ENCODE measurements at regions not wholly inside any gene's neighbourhood (a gene's known extent, or its start where the extent isn't known, plus 50 kb on each side); places are given as distances from the start of the nearest gene placed in this dataset.

DNA sequence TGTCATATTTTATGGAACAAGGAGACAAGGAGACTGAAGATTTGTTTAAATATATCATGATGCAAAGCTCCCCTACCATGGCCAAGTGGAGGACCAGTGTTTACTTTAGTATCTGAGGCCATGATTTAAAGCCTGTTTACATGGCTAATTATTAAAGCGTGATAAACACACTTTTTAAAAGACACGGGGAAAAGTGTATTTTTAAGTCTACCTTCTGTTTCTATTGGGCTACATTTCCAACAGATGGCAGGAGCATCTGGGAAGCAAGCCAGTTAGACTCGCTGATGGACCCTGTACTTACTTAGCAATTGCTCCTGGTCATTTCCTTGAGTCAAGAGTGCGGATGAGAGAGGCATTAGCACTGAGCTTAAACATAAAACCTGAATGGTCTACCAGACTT lies 480.3 kb upstream of the SEMA6A start:
- H3K36me3 Mint-ChIP-seq (ENCODE audit: low read depth): no peaks in the 10 kb centered on the region
- TF ChIP-seq, protein P1, sequence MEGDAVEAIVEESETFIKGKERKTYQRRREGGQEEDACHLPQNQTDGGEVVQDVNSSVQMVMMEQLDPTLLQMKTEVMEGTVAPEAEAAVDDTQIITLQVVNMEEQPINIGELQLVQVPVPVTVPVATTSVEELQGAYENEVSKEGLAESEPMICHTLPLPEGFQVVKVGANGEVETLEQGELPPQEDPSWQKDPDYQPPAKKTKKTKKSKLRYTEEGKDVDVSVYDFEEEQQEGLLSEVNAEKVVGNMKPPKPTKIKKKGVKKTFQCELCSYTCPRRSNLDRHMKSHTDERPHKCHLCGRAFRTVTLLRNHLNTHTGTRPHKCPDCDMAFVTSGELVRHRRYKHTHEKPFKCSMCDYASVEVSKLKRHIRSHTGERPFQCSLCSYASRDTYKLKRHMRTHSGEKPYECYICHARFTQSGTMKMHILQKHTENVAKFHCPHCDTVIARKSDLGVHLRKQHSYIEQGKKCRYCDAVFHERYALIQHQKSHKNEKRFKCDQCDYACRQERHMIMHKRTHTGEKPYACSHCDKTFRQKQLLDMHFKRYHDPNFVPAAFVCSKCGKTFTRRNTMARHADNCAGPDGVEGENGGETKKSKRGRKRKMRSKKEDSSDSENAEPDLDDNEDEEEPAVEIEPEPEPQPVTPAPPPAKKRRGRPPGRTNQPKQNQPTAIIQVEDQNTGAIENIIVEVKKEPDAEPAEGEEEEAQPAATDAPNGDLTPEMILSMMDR (IDR thresholded peaks at IDR 0.05): no peak
- no peaks in the 10 kb centered on the region for H3K4me1 Mint-ChIP-seq (ENCODE audit: low read depth)
- peaks cover 33% of the 10 kb centered on the region for H3K9me3 Mint-ChIP-seq
- H3K27ac Mint-ChIP-seq: no peak overlapping the region
- DNase-seq: no peak
- H3K4me3 Mint-ChIP-seq: no peak overlapping the region
- H3K27me3 Mint-ChIP-seq (ENCODE audit: insufficient read depth): 0 out of 2 replicates have a peak, but pooled peaks cover 2% of the 10 kb centered on the region

- TF ChIP-seq, protein P1 (IDR thresholded peaks at IDR 0.05): no peak
- no peaks in the 10 kb centered on the region for H3K4me1 Mint-ChIP-seq (ENCODE audit: low read depth)
- H3K27ac Mint-ChIP-seq: no peak overlapping the region
Observed at GRCh38 chr5:117054141-117054540, 479.5 kb upstream of the SEMA6A start.

DNA sequence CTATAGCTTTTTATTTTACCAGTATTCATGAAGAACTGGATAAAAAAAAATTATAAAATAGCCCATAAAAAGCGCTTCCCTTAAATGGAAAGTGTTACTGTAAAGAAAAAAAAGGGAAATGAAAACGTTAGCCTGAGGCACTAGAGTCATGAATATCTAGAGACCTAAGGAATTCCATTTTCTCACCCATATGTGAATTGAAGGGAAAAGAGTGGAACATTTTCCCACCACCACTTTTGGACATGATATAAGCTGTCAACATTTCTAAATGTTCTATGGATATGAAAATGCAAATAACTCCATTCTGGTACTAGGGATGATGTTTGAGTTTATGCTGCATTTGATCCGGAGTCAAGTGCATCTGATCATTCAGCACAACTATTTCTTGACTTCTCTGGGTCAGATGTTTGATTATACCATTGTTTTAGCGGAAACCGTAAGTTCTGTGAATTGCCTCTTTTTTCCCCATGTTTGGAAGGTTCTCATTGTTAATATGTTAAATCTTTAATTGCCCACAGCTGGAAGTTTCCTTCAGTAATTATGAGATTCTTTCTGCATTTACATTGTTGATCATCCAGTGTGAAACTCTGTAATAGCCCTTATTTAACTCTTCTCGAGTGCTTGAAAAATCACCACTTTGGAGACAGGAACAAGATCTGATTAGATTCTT lies 467.4 kb upstream of the SEMA6A start:
- no peak for DNase-seq
- Mint-ChIP-seq H3K4me1 (ENCODE audit: low read depth) (no peaks in the 10 kb centered on the region), H3K27me3 (ENCODE audit: insufficient read depth) (no peaks in the 10 kb centered on the region), H3K36me3 (ENCODE audit: low read depth) (no peaks in the 10 kb centered on the region), H3K4me3 (no peak overlapping the region), H3K27ac (no peak overlapping the region), H3K9me3 (peaks cover 60% of the 10 kb centered on the region)
- TF ChIP-seq, protein P1 (IDR thresholded peaks at IDR 0.05): no peak

More at GRCh38 chr5:117054141-117054540, 479.5 kb upstream of the SEMA6A start:
- Mint-ChIP-seq H3K9me3 (peaks cover 38% of the 10 kb centered on the region), H3K4me3 (no peak overlapping the region), H3K36me3 (ENCODE audit: low read depth) (no peaks in the 10 kb centered on the region), H3K27me3 (ENCODE audit: insufficient read depth) (0 out of 2 replicates have a peak, but pooled peaks cover 2% of the 10 kb centered on the region)
- no peak for DNase-seq

GRCh38 chr5:117039035-117039434 lies 464.4 kb upstream of the SEMA6A start:
- Mint-ChIP-seq H3K9me3 (peaks cover 50% of the 10 kb centered on the region), H3K4me3 (no peak overlapping the region), H3K27ac (no peak overlapping the region), H3K4me1 (ENCODE audit: low read depth) (no peaks in the 10 kb centered on the region), H3K27me3 (ENCODE audit: insufficient read depth) (no peaks in the 10 kb centered on the region), H3K36me3 (ENCODE audit: low read depth) (no peaks in the 10 kb centered on the region)
- DNase-seq: no peak
- TF ChIP-seq, protein P1 (IDR thresholded peaks at IDR 0.05): no peak

DNA sequence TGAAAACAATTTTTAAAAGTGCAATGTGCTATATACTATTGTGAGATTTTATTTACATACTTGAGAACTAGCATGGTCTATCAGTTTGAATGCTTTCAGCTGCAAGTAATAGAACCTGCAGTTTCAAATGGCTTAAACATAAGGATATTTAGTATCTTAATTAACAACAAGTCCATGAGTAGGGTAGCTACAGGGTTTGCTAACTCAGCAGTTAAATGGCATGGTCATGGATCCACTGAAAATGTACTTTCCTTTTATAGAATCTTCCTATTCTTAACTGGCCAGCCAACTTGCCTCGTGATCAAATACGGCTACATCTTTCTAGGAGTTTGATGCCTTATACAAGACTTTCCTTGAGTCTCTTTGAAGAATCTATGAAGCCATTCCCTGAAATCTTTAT lies 452.8 kb upstream of the SEMA6A start:
- peaks cover 39% of the 10 kb centered on the region for H3K9me3 Mint-ChIP-seq
- no peak for DNase-seq
- H3K4me3 Mint-ChIP-seq: no peak overlapping the region
- H3K4me1 Mint-ChIP-seq (ENCODE audit: low read depth): no peaks in the 10 kb centered on the region
- H3K27me3 Mint-ChIP-seq (ENCODE audit: insufficient read depth): no peaks in the 10 kb centered on the region; the same call in 1 of the 2 replicates
- H3K27ac Mint-ChIP-seq: no peak overlapping the region
- peaks cover 5% of the 10 kb centered on the region; the same call in 1 of the 2 replicates for H3K36me3 Mint-ChIP-seq (ENCODE audit: low read depth)
- TF ChIP-seq, protein P1 (IDR thresholded peaks at IDR 0.05): no peak

All from HFFc6 (cell line).